ENCODE measurements at regions not wholly inside any gene's neighbourhood (a gene's known extent, or its start where the extent isn't known, plus 50 kb on each side); places are given as distances from the start of the nearest gene placed in this dataset.

GRCh38 chr15:93859176-93859575 is 372.2 kb upstream of the MCTP2 start:
- Mint-ChIP-seq H3K27me3 (no peaks in the 10 kb centered on the region), H3K27ac (no peak overlapping the region), H3K4me3 (no peak overlapping the region), H3K36me3 (ENCODE audit: low read depth) (no peaks in the 10 kb centered on the region), H3K9me3 (no peaks in the 10 kb centered on the region), H3K4me1 (no peaks in the 10 kb centered on the region)
- no peak for TF ChIP-seq CTCF (IDR thresholded peaks at IDR 0.05)
- intact Hi-C loops (cut with micrococcal nuclease) = no loop called here
- ChIA-PET POLR2A (no interaction called here), CTCF (no interaction called here)
- DNase-seq = no peak
- no peak for ATAC-seq (ENCODE audit: low read depth)

- Mint-ChIP-seq H3K4me1 (no peaks in the 10 kb centered on the region), H3K27ac (no peak overlapping the region), H3K4me3 (no peak overlapping the region), H3K9me3 (no peaks in the 10 kb centered on the region), H3K36me3 (ENCODE audit: low read depth) (no peaks in the 10 kb centered on the region), H3K27me3 (no peaks in the 10 kb centered on the region)
- ChIA-PET POLR2A (no interaction called here), CTCF (no interaction called here)
- ATAC-seq (ENCODE audit: low read depth) (no peak), DNase-seq (no peak)
- intact Hi-C loops (cut with micrococcal nuclease) = no loop called here
- TF ChIP-seq CTCF (IDR thresholded peaks at IDR 0.05) = no peak
Observed at GRCh38 chr15:93855181-93855826, 376.1 kb upstream of the MCTP2 start.

GRCh38 chr15:93854088-93854487 is 377.3 kb upstream of the MCTP2 start:
- ChIA-PET CTCF (no interaction called here), POLR2A (no interaction called here)
- no peak for TF ChIP-seq CTCF (IDR thresholded peaks at IDR 0.05)
- Mint-ChIP-seq H3K27ac (no peak overlapping the region), H3K4me3 (no peak overlapping the region), H3K4me1 (no peaks in the 10 kb centered on the region), H3K36me3 (ENCODE audit: low read depth) (no peaks in the 10 kb centered on the region), H3K9me3 (no peaks in the 10 kb centered on the region), H3K27me3 (no peaks in the 10 kb centered on the region)
- no peak for ATAC-seq (ENCODE audit: low read depth)
- intact Hi-C loops (cut with micrococcal nuclease) = no loop called here
- DNase-seq = no peak

GRCh38 chr15:93852761-93853160 is 378.6 kb upstream of the MCTP2 start:
- Mint-ChIP-seq H3K9me3 (no peaks in the 10 kb centered on the region), H3K4me1 (no peaks in the 10 kb centered on the region), H3K36me3 (ENCODE audit: low read depth) (no peaks in the 10 kb centered on the region), H3K27me3 (no peaks in the 10 kb centered on the region), H3K27ac (no peak overlapping the region), H3K4me3 (no peak overlapping the region)
- intact Hi-C loops (cut with micrococcal nuclease) = no loop called here
- ATAC-seq (ENCODE audit: low read depth) = no peak
- POLR2A ChIA-PET = no interaction called here
- CTCF ChIA-PET = no interaction called here
- no peak for DNase-seq
- TF ChIP-seq CTCF (IDR thresholded peaks at IDR 0.05) = no peak

GRCh38 chr15:93848490-93848889 is 382.9 kb upstream of the MCTP2 start:
- H3K4me1 Mint-ChIP-seq = no peaks in the 10 kb centered on the region
- H3K27me3 Mint-ChIP-seq = peaks cover 2% of the 10 kb centered on the region
- H3K36me3 Mint-ChIP-seq (ENCODE audit: low read depth) = no peaks in the 10 kb centered on the region
- H3K4me3 Mint-ChIP-seq = no peak overlapping the region
- ATAC-seq (ENCODE audit: low read depth) (no peak), DNase-seq (no peak)
- ChIA-PET CTCF (no interaction called here), POLR2A (no interaction called here)
- H3K27ac Mint-ChIP-seq = no peak overlapping the region
- intact Hi-C loops (cut with micrococcal nuclease) = no loop called here
- no peak for TF ChIP-seq CTCF (IDR thresholded peaks at IDR 0.05)
- H3K9me3 Mint-ChIP-seq = no peaks in the 10 kb centered on the region

All from activated B cell treated with CpG ODN at 0.5 μM for 24 hours (primary cell).